A673 (cell line): ENCODE measurements at regions not wholly inside any gene's neighbourhood (a gene's known extent, or its start where the extent isn't known, plus 50 kb on each side); places are given as distances from the start of the nearest gene placed in this dataset.

ENCODE experiments used
- BruUV-seq: library from RNA; stranded (reverse); fragments of 400-500 nt; replicated peaks from 2 replicates; lab custom pipeline; 2021; lab: Mats Ljungman, UMichigan
- CTCF ChIA-PET: fragments of 300-600 bp; sonication (Branson Sonifier 250); formaldehyde crosslinking; loops from one replicate; lab custom pipeline; 2022; ENCODE audit warnings: antibody characterized with exemption; lab: Charles Lee
- POLR2A ChIA-PET: fragments of 300-600 bp; sonication (Branson Sonifier 250); formaldehyde crosslinking; loops from one replicate; lab custom pipeline; 2022; ENCODE audit warnings: antibody characterized with exemption; ENCODE audit not compliant: low non-redundant PET; lab: Charles Lee
- DNase-seq: peaks from one replicate; pipeline ENCODE4 v3.0.0-alpha.2; 2015; ENCODE audit warnings: low spot score
- H3K27ac ChIP-seq: fragments of 200-600 bp; sonication (generic); 2 replicates; pipeline ENCODE4 v1.5.1; 2016; ENCODE audit warnings: mixed run types, low read depth, mild to moderate bottlenecking, mixed read lengths, antibody characterized with exemption, low read length; ENCODE audit not compliant: poor library complexity, severe bottlenecking
- H3K27me3 ChIP-seq: fragments of 200-600 bp; sonication (generic); replicated peaks from 2 replicates; pipeline ENCODE4 v1.6.1; 2017; ENCODE audit warnings: mixed run types, low read depth, mild to moderate bottlenecking, mixed read lengths, antibody characterized with exemption, low read length; ENCODE audit not compliant: insufficient read depth, poor library complexity
- H3K36me3 ChIP-seq: fragments of 200-600 bp; sonication (generic); 2 replicates; pipeline ENCODE4 v1.6.1; 2016; ENCODE audit warnings: mixed run types, mild to moderate bottlenecking, mixed read lengths, antibody characterized with exemption, low read length; ENCODE audit not compliant: insufficient read depth, poor library complexity, severe bottlenecking
- H3K4me1 ChIP-seq: fragments of 200-600 bp; sonication (generic); 2 replicates; pipeline ENCODE4 v1.6.1; 2017; ENCODE audit warnings: mixed run types, mild to moderate bottlenecking, mixed read lengths, antibody characterized with exemption, low read length; ENCODE audit not compliant: insufficient read depth, poor library complexity, severe bottlenecking
- H3K4me3 ChIP-seq: fragments of 200-600 bp; sonication (generic); 2 replicates; pipeline ENCODE4 v1.5.1; 2016; ENCODE audit warnings: low read depth, mixed run types, mild to moderate bottlenecking, mixed read lengths, low read length; ENCODE audit not compliant: poor library complexity, severe bottlenecking
- H3K9me3 ChIP-seq: fragments of 200-600 bp; sonication (generic); 2 replicates; pipeline ENCODE4 v1.6.1; 2016; ENCODE audit warnings: mixed run types, low read depth, mild to moderate bottlenecking, mixed read lengths, antibody characterized with exemption, low read length; ENCODE audit not compliant: poor library complexity, severe bottlenecking
- CTCF ChIP-seq: fragments of 300-800, 200-600 bp; sonication (generic); conservative IDR thresholded peaks from 2 replicates; pipeline ENCODE4 v1.5.1; 2017; ENCODE audit warnings: low read depth, mild to moderate bottlenecking, antibody characterized with exemption, low read length, moderate library complexity, mixed read lengths
- EZH2 ChIP-seq: fragments of 200-600 bp; sonication (generic); IDR thresholded peaks from 2 replicates; pipeline ENCODE4 v1.6.1; 2017; ENCODE audit warnings: borderline replicate concordance, low read depth, mild to moderate bottlenecking, mixed read lengths, antibody characterized with exemption, low read length; ENCODE audit not compliant: poor library complexity, severe bottlenecking
- intact Hi-C: fragments of 100-400 bp; cut with micrococcal nuclease; formaldehyde crosslinking; loops from one replicate; pipeline ENCODE4 v1.10.0; 2022; ENCODE audit not compliant: unreplicated experiment

GRCh38 chr2:16716944-16717343 is 51.3 kb upstream of the CYRIA start:
- intact Hi-C loops: no loop called here
- CTCF ChIA-PET: no interaction called here

GRCh38 chr2:16716024-16716423 is 50.4 kb upstream of the CYRIA start:
- H3K4me1 ChIP-seq: peaks cover 47% of the 10 kb centered on the region
- no peak overlapping the region for H3K4me3 ChIP-seq
- peak; percentile 73 for DNase-seq
- H3K27me3 ChIP-seq: no peaks in the 10 kb centered on the region
- ChIA-PET POLR2A (no interaction called here), CTCF (no interaction called here)
- no peaks in the 10 kb centered on the region for H3K9me3 ChIP-seq
- H3K27ac ChIP-seq: no peak overlapping the region
- no peaks in the 10 kb centered on the region for H3K36me3 ChIP-seq
- TF ChIP-seq CTCF (no peak), EZH2 (no peak)
- no TSS peak for BruUV-seq
- intact Hi-C loops: no loop called here

More at GRCh38 chr2:16716944-16717343, 51.3 kb upstream of the CYRIA start:
- POLR2A ChIA-PET: no interaction called here
- Histone ChIP-seq H3K4me1 (peaks cover 47% of the 10 kb centered on the region), H3K27ac (no peak overlapping the region), H3K4me3 (no peak overlapping the region), H3K36me3 (no peaks in the 10 kb centered on the region), H3K9me3 (no peaks in the 10 kb centered on the region), H3K27me3 (no peaks in the 10 kb centered on the region)
- DNase-seq: no peak
- no TSS peak for BruUV-seq
- TF ChIP-seq EZH2: no peak
